Activated CD4-positive, alpha-beta T cell treated with anti-CD3 and anti-CD28 coated beads, Interleukin-10, Interleukin-2, amounts not matched to agents 100 ng/mL and 50 ng/mL, durations not matched to agents 16 hours and 8 hours (primary cell): ENCODE measurements at regions not wholly inside any gene's neighbourhood (a gene's known extent, or its start where the extent isn't known, plus 50 kb on each side); places are given as distances from the start of the nearest gene placed in this dataset.
"Not testable (repeated sequence)": the region's sequence is repeated elsewhere in the genome, so short reads cannot be mapped to it uniquely, and the experiment has no call there.

Experiments
- DNase-seq: peaks from one replicate; pipeline ENCODE4 v3.0.0-alpha.2; 2020

- peak; percentile 9 for DNase-seq
Measured at GRCh38 chr5:158039911-158040347, 181.0 kb upstream of the CLINT1 start.

- DNase-seq: no peak
Measured at GRCh38 chr5:158039441-158039840, 180.5 kb upstream of the CLINT1 start.

GRCh38 chr5:158036983-158037595, 178.1 kb upstream of the CLINT1 start:
- DNase-seq: not testable (repeated sequence)

GRCh38 chr5:158034586-158034985, 175.6 kb upstream of the CLINT1 start:
- not testable (repeated sequence) for DNase-seq

- DNase-seq: no peak
Measured at GRCh38 chr5:158033724-158034123, 174.8 kb upstream of the CLINT1 start.

GRCh38 chr5:158033076-158033475, 174.1 kb upstream of the CLINT1 start:
- no peak for DNase-seq

- DNase-seq: no peak
Measured at GRCh38 chr5:158032246-158032645, 173.3 kb upstream of the CLINT1 start.

GRCh38 chr5:158027806-158028775, 169.1 kb upstream of the CLINT1 start:
- DNase-seq: no peak

GRCh38 chr5:158026304-158027031, 167.5 kb upstream of the CLINT1 start:
- no peak for DNase-seq

- DNase-seq: no peak
Measured at GRCh38 chr5:158023266-158023665, 164.3 kb upstream of the CLINT1 start.

GRCh38 chr5:158022837-158023236, 163.9 kb upstream of the CLINT1 start:
- no peak for DNase-seq

GRCh38 chr5:158022393-158022792, 163.4 kb upstream of the CLINT1 start:
- no peak for DNase-seq

GRCh38 chr5:158020555-158021418, 161.8 kb upstream of the CLINT1 start:
- DNase-seq: no peak

- no peak for DNase-seq
Measured at GRCh38 chr5:158017469-158017868, 158.5 kb upstream of the CLINT1 start.

GRCh38 chr5:158014372-158014771, 155.4 kb upstream of the CLINT1 start:
- no peak for DNase-seq

GRCh38 chr5:158013939-158014338, 155.0 kb upstream of the CLINT1 start:
- peak; percentile 5 for DNase-seq

GRCh38 chr5:158013303-158013702, 154.4 kb upstream of the CLINT1 start:
- DNase-seq: no peak

GRCh38 chr5:158011422-158011821, 152.5 kb upstream of the CLINT1 start:
- DNase-seq: no peak

- DNase-seq: no peak
Measured at GRCh38 chr5:158010831-158011230, 151.9 kb upstream of the CLINT1 start.

- no peak for DNase-seq
Measured at GRCh38 chr5:158007336-158007735, 148.4 kb upstream of the CLINT1 start.

- DNase-seq: no peak
Measured at GRCh38 chr5:157999696-158000095, 140.8 kb upstream of the CLINT1 start.

GRCh38 chr5:157997991-157998504, 139.1 kb upstream of the CLINT1 start:
- no peak for DNase-seq
